GM20000 (cell line): ENCODE measurements at regions not wholly inside any gene's neighbourhood (a gene's known extent, or its start where the extent isn't known, plus 50 kb on each side); places are given as distances from the start of the nearest gene placed in this dataset.

Experiments
- DNase-seq: peaks from one replicate; pipeline ENCODE4 v3.0.0; 2012; ENCODE audit warnings: low spot score
- CTCF ChIP-seq: IDR thresholded peaks from 2 replicates; pipeline ENCODE4 v1.5.1; 2012; ENCODE audit warnings: mild to moderate bottlenecking, control low read depth; ENCODE audit errors: extremely low read depth, missing control alignments

- TF ChIP-seq CTCF, result no peak
Observed at GRCh38 chr11:134730561-134731212, 318.6 kb upstream of the B3GAT1 start.

GRCh38 chr11:134730101-134730500 lies 318.1 kb upstream of the B3GAT1 start:
- no peak for DNase-seq
- no peak for TF ChIP-seq CTCF

More at GRCh38 chr11:134730561-134731212, 318.6 kb upstream of the B3GAT1 start:
- DNase-seq, result no peak

GRCh38 chr11:134728186-134728585 lies 316.1 kb upstream of the B3GAT1 start:
- no peak for DNase-seq
- TF ChIP-seq CTCF, result no peak

- no peak for DNase-seq
- no peak for TF ChIP-seq CTCF
Observed at GRCh38 chr11:134727636-134728035, 315.6 kb upstream of the B3GAT1 start.

GRCh38 chr11:134727204-134727603 lies 315.2 kb upstream of the B3GAT1 start:
- TF ChIP-seq CTCF, result no peak
- DNase-seq, result no peak

GRCh38 chr11:134725716-134726639 lies 313.9 kb upstream of the B3GAT1 start:
- TF ChIP-seq CTCF, result no peak
- DNase-seq, result no peak

GRCh38 chr11:134725211-134725610 lies 313.2 kb upstream of the B3GAT1 start:
- DNase-seq, result no peak
- TF ChIP-seq CTCF, result no peak
